Caki2 (cell line): ENCODE measurements at regions not wholly inside any gene's neighbourhood (a gene's known extent, or its start where the extent isn't known, plus 50 kb on each side); places are given as distances from the start of the nearest gene placed in this dataset.

ENCODE experiments used
- DNase-seq: peaks from one replicate; pipeline ENCODE4 v3.0.0-alpha.2; 2015; ENCODE audit warnings: low read depth
- in situ Hi-C: cut with HindIII; loops from 2 replicates; pipeline ENCODE4 v1.10.0; 2016; ENCODE audit warnings: low sequenced_read_pairs, low pct_unique_long_range_greater_than_20kb, mixed read lengths

GRCh38 chr2:78873526-78873925 is 152.0 kb upstream of the REG3G start:
- in situ Hi-C loops: no loop called here
- no peak for DNase-seq

- in situ Hi-C loops: no loop called here
- no peak for DNase-seq
Observed at GRCh38 chr2:78876316-78876688, 149.2 kb upstream of the REG3G start.

GRCh38 chr2:78887446-78887845 is 138.1 kb upstream of the REG3G start:
- in situ Hi-C loops: no loop called here
- DNase-seq: no peak

- no peak for DNase-seq
- in situ Hi-C loops: no loop called here
Observed at GRCh38 chr2:78890935-78891334, 134.6 kb upstream of the REG3G start.

- in situ Hi-C loops: no loop called here
- DNase-seq: no peak
Observed at GRCh38 chr2:78892295-78892694, 133.2 kb upstream of the REG3G start.

- DNase-seq: no peak
- in situ Hi-C loops: no loop called here
Observed at GRCh38 chr2:78895022-78895421, 130.5 kb upstream of the REG3G start.

- in situ Hi-C loops: no loop called here
- no peak for DNase-seq
Observed at GRCh38 chr2:78896536-78896935, 129.0 kb upstream of the REG3G start.

GRCh38 chr2:78907089-78907488 is 118.4 kb upstream of the REG3G start:
- no peak for DNase-seq
- in situ Hi-C loops: no loop called here

GRCh38 chr2:78908973-78909372 is 116.5 kb upstream of the REG3G start:
- in situ Hi-C loops: no loop called here
- no peak for DNase-seq

- DNase-seq: no peak
- in situ Hi-C loops: no loop called here
Observed at GRCh38 chr2:78910376-78910775, 115.1 kb upstream of the REG3G start.

- in situ Hi-C loops: no loop called here
- DNase-seq: no peak
Observed at GRCh38 chr2:78913257-78913656, 112.2 kb upstream of the REG3G start.

GRCh38 chr2:78925258-78925657 is 100.2 kb upstream of the REG3G start:
- in situ Hi-C loops: no loop called here
- no peak for DNase-seq

GRCh38 chr2:78928502-78928901 is 97.0 kb upstream of the REG3G start:
- in situ Hi-C loops: no loop called here

GRCh38 chr2:78940998-78941397 is 84.5 kb upstream of the REG3G start:
- DNase-seq: no peak

More at GRCh38 chr2:78928502-78928901, 97.0 kb upstream of the REG3G start:
- no peak for DNase-seq

GRCh38 chr2:78941751-78942150 is 83.8 kb upstream of the REG3G start:
- in situ Hi-C loops: no loop called here
- no peak for DNase-seq

More at GRCh38 chr2:78940998-78941397, 84.5 kb upstream of the REG3G start:
- in situ Hi-C loops: no loop called here

GRCh38 chr2:78963881-78964280 is 61.6 kb upstream of the REG3G start:
- in situ Hi-C loops: no loop called here
- DNase-seq: no peak

GRCh38 chr2:78967294-78967693 is 58.2 kb upstream of the REG3G start:
- in situ Hi-C loops: no loop called here
- DNase-seq: no peak

- in situ Hi-C loops: no loop called here
- DNase-seq: no peak
Observed at GRCh38 chr2:78973630-78974029, 51.9 kb upstream of the REG3G start.
